CD4-positive, alpha-beta T cell (primary cell): ENCODE measurements at regions not wholly inside any gene's neighbourhood (a gene's known extent, or its start where the extent isn't known, plus 50 kb on each side); places are given as distances from the start of the nearest gene placed in this dataset.

Source experiments
- ATAC-seq: fragments of 200-7000 bp; cut with Tn5 transposase; one replicate; pipeline ENCODE4 v1.10.0; 2022; ENCODE audit warnings: mild to moderate bottlenecking; ENCODE audit not compliant: poor library complexity
- CTCF ChIA-PET: fragments of 350-600 bp; sonication (Branson Sonifier 250); formaldehyde crosslinking; loops from one replicate; lab custom pipeline; 2021; ENCODE audit warnings: antibody characterized with exemption, inconsistent platforms; lab: Charles Lee
- POLR2A ChIA-PET: fragments of 350-600 bp; sonication (Branson Sonifier 250); formaldehyde crosslinking; loops from one replicate; lab custom pipeline; 2021; ENCODE audit warnings: antibody characterized with exemption, inconsistent platforms; lab: Charles Lee
- DNase-seq, 14 experiments: peaks; one replicate each; pipeline ENCODE4 v3.0.0-alpha.2; 2013 to 2020; ENCODE audit warnings: mixed read lengths in 2 of 14
- H3K27ac ChIP-seq, 2 donors: one replicate each; pipeline versions ENCODE4 v1.5.1 to v1.7.0; 2013; ENCODE audit warnings: low read length in 2 of 2, low read depth in 1 of 2, mild to moderate bottlenecking in 1 of 2
- H3K27me3 ChIP-seq, 2 experiments: 1 replicate in 1 of 2; 2 replicates in 1 of 2; pipeline versions ENCODE4 v1.6.1 to v1.7.0; 2013; ENCODE audit warnings: low read length in 2 of 2, control low read depth in 1 of 2, mild to moderate bottlenecking in 1 of 2, moderate library complexity in 1 of 2; ENCODE audit not compliant: insufficient read depth in 2 of 2, control insufficient read depth in 1 of 2
- H3K36me3 ChIP-seq: one replicate; pipeline ENCODE4 v1.6.1; 2013; ENCODE audit warnings: low read length, control low read depth; ENCODE audit not compliant: insufficient read depth
- H3K4me1 ChIP-seq: one replicate; pipeline ENCODE4 v1.6.1; 2013; ENCODE audit warnings: low read length, control low read depth; ENCODE audit not compliant: insufficient read depth
- H3K4me3 ChIP-seq: one replicate; pipeline ENCODE4 v1.5.1; 2013; ENCODE audit warnings: mild to moderate bottlenecking, low read length, moderate library complexity
- H3K9me3 ChIP-seq, 2 experiments: 1 replicate in 1 of 2; 2 replicates in 1 of 2; pipeline versions ENCODE4 v1.6.1 to v1.7.0; 2013; ENCODE audit warnings: low read length in 2 of 2, mild to moderate bottlenecking in 2 of 2, control low read depth in 1 of 2, moderate library complexity in 1 of 2; ENCODE audit not compliant: control insufficient read depth in 1 of 2, insufficient read depth in 1 of 2
- H3K27ac Mint-ChIP-seq: one replicate; pipeline ENCODE4 v1.8.0; 2020; ENCODE audit warnings: mixed read lengths
- H3K27me3 Mint-ChIP-seq: one replicate; pipeline ENCODE4 v1.8.0; 2021; ENCODE audit warnings: mixed read lengths
- H3K36me3 Mint-ChIP-seq: one replicate; pipeline ENCODE4 v1.8.0; 2021; ENCODE audit warnings: low read depth, mixed read lengths
- H3K4me1 Mint-ChIP-seq: one replicate; pipeline ENCODE4 v1.8.0; 2021; ENCODE audit warnings: low read depth, mixed read lengths
- H3K4me3 Mint-ChIP-seq: one replicate; pipeline ENCODE4 v1.8.0; 2020; ENCODE audit warnings: mild to moderate bottlenecking, mixed read lengths
- H3K9me3 Mint-ChIP-seq: one replicate; pipeline ENCODE4 v1.8.0; 2020; ENCODE audit warnings: mixed read lengths
- CTCF ChIP-seq: fragments of 200-600 bp; IDR thresholded peaks from one replicate; pipeline ENCODE4 v1.8.0; 2022; ENCODE audit warnings: antibody characterized with exemption, mild to moderate bottlenecking
- intact Hi-C, 2 experiments: fragments of 100-400 bp; cut with DNase I in 1 of 2; cut with micrococcal nuclease in 1 of 2; formaldehyde crosslinking; loops; one replicate each; pipeline versions ENCODE4 v1.15.1 to v1.9.0; 2023 to 2025; cut with DNase I, micrococcal nuclease

DNA sequence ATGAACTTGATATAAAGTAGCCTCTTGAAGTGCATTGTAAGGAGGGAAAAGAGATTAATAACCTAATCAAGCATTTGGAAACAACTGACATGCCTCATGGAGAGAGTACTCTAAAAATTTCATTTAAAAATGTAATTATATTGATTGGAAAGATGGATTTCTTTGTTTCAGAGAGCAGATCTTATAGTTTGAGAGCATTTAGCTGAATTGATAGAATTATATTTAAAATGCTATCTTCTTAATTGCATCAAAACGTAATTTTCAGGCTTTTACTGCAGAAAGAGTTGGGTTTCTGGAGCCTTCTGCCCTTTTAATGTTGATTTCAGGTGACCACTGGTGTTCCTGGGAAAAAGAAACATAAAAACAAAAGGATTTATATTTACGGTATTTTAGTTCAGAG lies 130.6 kb downstream of the EDN3 start:
- peaks cover 7% of the 10 kb centered on the region for H3K4me1 ChIP-seq
- H3K36me3 Mint-ChIP-seq, result no peaks in the 10 kb centered on the region
- no peaks in the 10 kb centered on the region for H3K27me3 Mint-ChIP-seq
- no peaks in the 10 kb centered on the region for H3K36me3 ChIP-seq
- no peak overlapping the region for H3K27ac Mint-ChIP-seq
- H3K27me3 ChIP-seq, result no peaks in the 10 kb centered on the region
- DNase-seq (no peak), ATAC-seq (no peak)
- H3K4me3 ChIP-seq, result no peak overlapping the region
- peaks cover 11% of the 10 kb centered on the region for H3K4me1 Mint-ChIP-seq
- no peak for TF ChIP-seq CTCF
- no peaks in the 10 kb centered on the region for H3K9me3 Mint-ChIP-seq
- H3K4me3 Mint-ChIP-seq, result no peak overlapping the region
- H3K9me3 ChIP-seq, result no peaks in the 10 kb centered on the region
- H3K27ac ChIP-seq, result no peak overlapping the region
- intact Hi-C loops, result loop anchor here in 1 of 2 experiments (10.0 kb wide), 1 partner anchor 476 kb away; no protein-coding TSS in a partner anchor
- ChIA-PET POLR2A (no interaction called here), CTCF (no interaction called here)

DNA sequence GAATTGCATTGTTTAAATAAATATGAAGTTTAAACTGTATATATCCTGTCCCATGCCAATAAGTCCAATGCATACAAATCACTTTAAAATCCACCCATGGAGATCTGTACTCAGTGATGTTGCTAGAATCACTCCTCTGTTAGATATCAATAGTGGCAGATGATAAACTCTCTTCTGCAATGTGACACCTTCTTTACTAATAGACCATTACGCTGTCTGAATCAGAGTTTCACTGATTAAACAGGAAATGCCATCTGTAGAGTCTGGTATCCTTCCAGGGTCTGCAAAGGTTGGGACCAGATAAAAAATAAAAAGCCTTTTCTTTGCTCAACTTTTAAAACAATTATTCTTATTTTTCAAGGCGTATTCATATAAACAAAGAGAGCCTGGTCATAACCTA lies 134.5 kb downstream of the EDN3 start:
- TF ChIP-seq CTCF, result no peak

DNA sequence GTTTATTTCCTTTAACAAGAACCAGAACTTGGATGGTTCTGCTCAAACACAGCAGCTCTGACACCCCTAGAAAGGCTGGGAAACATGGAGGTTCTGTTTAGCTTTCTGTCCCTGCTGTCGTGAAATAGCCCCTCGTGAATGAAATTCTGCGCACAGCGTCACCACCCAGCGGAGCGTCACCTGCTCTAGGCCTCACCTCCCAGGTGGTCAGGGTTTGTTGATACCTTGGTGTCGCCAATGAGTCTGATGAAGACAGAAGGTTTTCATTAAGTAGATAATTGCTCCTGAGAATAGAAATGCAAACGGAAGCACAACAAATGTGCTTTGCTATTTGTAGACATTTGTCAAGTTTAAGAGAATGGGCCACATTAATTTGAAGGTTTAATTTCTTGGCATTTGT lies 135.1 kb downstream of the EDN3 start:
- ATAC-seq, result no peak
- H3K4me1 Mint-ChIP-seq, result no peaks in the 10 kb centered on the region
- H3K27ac Mint-ChIP-seq, result no peak overlapping the region

More for the DNA sequence above, 134.5 kb downstream of the EDN3 start:
- DNase-seq (no peak), ATAC-seq (no peak)
- Histone ChIP-seq H3K9me3 (no peaks in the 10 kb centered on the region), H3K27me3 (no peaks in the 10 kb centered on the region), H3K27ac (no peak overlapping the region), H3K4me1 (no peaks in the 10 kb centered on the region), H3K4me3 (no peak overlapping the region), H3K36me3 (no peaks in the 10 kb centered on the region)
- Mint-ChIP-seq H3K4me3 (no peak overlapping the region), H3K27ac (no peak overlapping the region), H3K4me1 (no peaks in the 10 kb centered on the region), H3K27me3 (no peaks in the 10 kb centered on the region), H3K36me3 (no peaks in the 10 kb centered on the region), H3K9me3 (no peaks in the 10 kb centered on the region)
- intact Hi-C loops, result loop anchor here in 1 of 2 experiments (10.0 kb wide), 1 partner anchor 480 kb away; no protein-coding TSS in a partner anchor
- ChIA-PET POLR2A (no interaction called here), CTCF (no interaction called here)

More for the DNA sequence above, 135.1 kb downstream of the EDN3 start:
- no peaks in the 10 kb centered on the region for H3K27me3 Mint-ChIP-seq
- no peaks in the 10 kb centered on the region for H3K27me3 ChIP-seq
- H3K4me3 ChIP-seq, result no peak overlapping the region
- DNase-seq, result no peak
- ChIA-PET POLR2A (no interaction called here), CTCF (no interaction called here)
- H3K4me3 Mint-ChIP-seq, result no peak overlapping the region
- no peaks in the 10 kb centered on the region for H3K9me3 ChIP-seq
- intact Hi-C loops, result loop anchor here in 1 of 2 experiments (10.0 kb wide), 1 partner anchor 481 kb away; no protein-coding TSS in a partner anchor
- no peaks in the 10 kb centered on the region for H3K36me3 ChIP-seq
- TF ChIP-seq CTCF, result no peak
- no peaks in the 10 kb centered on the region for H3K9me3 Mint-ChIP-seq
- no peak overlapping the region for H3K27ac ChIP-seq
- H3K36me3 Mint-ChIP-seq, result no peaks in the 10 kb centered on the region
- no peaks in the 10 kb centered on the region for H3K4me1 ChIP-seq
